ENCODE measurements at regions not wholly inside any gene's neighbourhood (a gene's known extent, or its start where the extent isn't known, plus 50 kb on each side); places are given as distances from the start of the nearest gene placed in this dataset.

- no peak for ATAC-seq
- DNase-seq: no peak
- intact Hi-C loops (cut with DNase I): no loop called here
Measured at GRCh38 chr3:19093084-19093483, 55.2 kb upstream of the KCNH8 start.

- DNase-seq (no peak), ATAC-seq (no peak)
- intact Hi-C loops (cut with DNase I): no loop called here
Measured at GRCh38 chr3:19077388-19077787, 70.9 kb upstream of the KCNH8 start.

- DNase-seq (no peak), ATAC-seq (no peak)
- intact Hi-C loops (cut with DNase I): no loop called here
Measured at GRCh38 chr3:19075037-19075436, 73.3 kb upstream of the KCNH8 start.

- no peak for DNase-seq
- intact Hi-C loops (cut with DNase I): no loop called here
- ATAC-seq: no peak
Measured at GRCh38 chr3:19074257-19074900, 73.9 kb upstream of the KCNH8 start.

- intact Hi-C loops (cut with DNase I): no loop called here
- ATAC-seq (peak in 1 of 2 donors; percentile 78), DNase-seq (no peak)
Measured at GRCh38 chr3:19073341-19074105, 74.8 kb upstream of the KCNH8 start.

GRCh38 chr3:19070325-19070724 lies 78.0 kb upstream of the KCNH8 start:
- no peak for DNase-seq
- ATAC-seq: peak in 1 of 2 donors; percentile 12
- intact Hi-C loops (cut with DNase I): no loop called here

- intact Hi-C loops (cut with DNase I): loop anchor here in 1 of 2 donors (10.0 kb wide), 1 partner anchor 800 kb away; no protein-coding TSS in a partner anchor
- no peak for DNase-seq
- no peak for ATAC-seq
Measured at GRCh38 chr3:19065027-19065426, 83.3 kb upstream of the KCNH8 start.

GRCh38 chr3:19063936-19064335 lies 84.4 kb upstream of the KCNH8 start:
- ATAC-seq: no peak
- no peak for DNase-seq
- intact Hi-C loops (cut with DNase I): loop anchor here in 1 of 2 donors (10.0 kb wide), 1 partner anchor 801 kb away; no protein-coding TSS in a partner anchor

- intact Hi-C loops (cut with DNase I): loop anchor here in 1 of 2 donors (10.0 kb wide), 1 partner anchor 804 kb away; no protein-coding TSS in a partner anchor
- DNase-seq (no peak), ATAC-seq (no peak)
Measured at GRCh38 chr3:19060404-19060803, 87.9 kb upstream of the KCNH8 start.

GRCh38 chr3:19052874-19053273 lies 95.4 kb upstream of the KCNH8 start:
- no peak for ATAC-seq
- intact Hi-C loops (cut with DNase I): no loop called here

GRCh38 chr3:19046440-19046839 lies 101.9 kb upstream of the KCNH8 start:
- no peak for DNase-seq
- intact Hi-C loops (cut with DNase I): no loop called here
- ATAC-seq: no peak

More at GRCh38 chr3:19052874-19053273, 95.4 kb upstream of the KCNH8 start:
- no peak for DNase-seq

- intact Hi-C loops (cut with DNase I): loop anchor here in 1 of 2 donors (5.0 kb wide), 1 partner anchor 473 kb away; no protein-coding TSS in a partner anchor
- ATAC-seq: peak in 1 of 2 donors; percentile 19
- no peak for DNase-seq
Measured at GRCh38 chr3:19030522-19030839, 117.8 kb upstream of the KCNH8 start.

GRCh38 chr3:19029837-19030521 lies 118.3 kb upstream of the KCNH8 start:
- intact Hi-C loops (cut with DNase I): loop anchor here in 1 of 2 donors (5.0 kb wide), 1 partner anchor 473 kb away; no protein-coding TSS in a partner anchor
- ATAC-seq (no peak), DNase-seq (no peak)

- DNase-seq: no peak
- ATAC-seq: no peak
- intact Hi-C loops (cut with DNase I): no loop called here
Measured at GRCh38 chr3:19025441-19025840, 122.9 kb upstream of the KCNH8 start.

- ATAC-seq: no peak
- DNase-seq: no peak
- intact Hi-C loops (cut with DNase I): no loop called here
Measured at GRCh38 chr3:19022546-19022945, 125.8 kb upstream of the KCNH8 start.

GRCh38 chr3:19016851-19017250 lies 131.5 kb upstream of the KCNH8 start:
- ATAC-seq (no peak), DNase-seq (no peak)
- intact Hi-C loops (cut with DNase I): no loop called here

GRCh38 chr3:19013879-19014278 lies 134.4 kb upstream of the KCNH8 start:
- DNase-seq: no peak
- ATAC-seq: peak in 1 of 2 donors; percentile 91
- intact Hi-C loops (cut with DNase I): no loop called here

GRCh38 chr3:19012846-19013245 lies 135.5 kb upstream of the KCNH8 start:
- ATAC-seq (no peak), DNase-seq (no peak)
- intact Hi-C loops (cut with DNase I): no loop called here

- no peak for ATAC-seq
- intact Hi-C loops (cut with DNase I): no loop called here
Measured at GRCh38 chr3:19002606-19003005, 145.7 kb upstream of the KCNH8 start.

GRCh38 chr3:18998069-18998468 lies 150.2 kb upstream of the KCNH8 start:
- DNase-seq (no peak), ATAC-seq (peak; percentile 78 to 89)
- intact Hi-C loops (cut with DNase I): no loop called here

More at GRCh38 chr3:19002606-19003005, 145.7 kb upstream of the KCNH8 start:
- DNase-seq: no peak

Data from left cardiac atrium (tissue), 4 donors.